SK-N-SH (cell line): ENCODE measurements at regions not wholly inside any gene's neighbourhood (a gene's known extent, or its start where the extent isn't known, plus 50 kb on each side); places are given as distances from the start of the nearest gene placed in this dataset.

Source experiments
- CTCF ChIA-PET: fragments of 300-600, 350-600 bp; formaldehyde crosslinking; extraction: SDS; loops from one replicate; lab custom pipeline; 2021; lab: Yijun Ruan, JAX
- POLR2A ChIA-PET: fragments of 350-600 bp; sonication (Branson Sonifier 250); formaldehyde crosslinking; extraction: SDS; loops from one replicate; lab custom pipeline; 2020; ENCODE audit warnings: antibody characterized with exemption, inconsistent platforms; lab: Yijun Ruan, JAX
- DNase-seq: peaks from one replicate; pipeline ENCODE4 v3.0.0; 2012
- H2AFZ ChIP-seq: fragments of 200-600 bp; sonication (generic); 2 replicates; pipeline ENCODE4 v1.8.1; 2016; ENCODE audit warnings: antibody characterized with exemption, mild to moderate bottlenecking, low read depth
- H3F3A ChIP-seq: fragments of 200-600 bp; sonication (generic); replicated peaks from 2 replicates; pipeline ENCODE3; 2016; ENCODE audit warnings: antibody characterized with exemption, mild to moderate bottlenecking; ENCODE audit not compliant: insufficient read depth
- H3K27ac ChIP-seq, 2 experiments: fragments of 200-500 bp in 1 of 2; fragments of 200-600 bp in 1 of 2; sonication (Bioruptor generic) in 1 of 2; sonication (generic), shearing (Covaris generic) in 1 of 2; 2 replicates each; pipeline versions ENCODE4 v1.5.1 to v1.6.1; 2014 to 2016; ENCODE audit warnings: low read depth in 2 of 2, inconsistent platforms in 1 of 2, low read length in 1 of 2, mild to moderate bottlenecking in 1 of 2, mixed read lengths in 1 of 2
- H3K27me3 ChIP-seq: fragments of 200-600 bp; sonication (generic), shearing (Covaris generic); 2 replicates; pipeline ENCODE4 v1.6.1; 2016; ENCODE audit warnings: mixed run types; ENCODE audit not compliant: insufficient read depth
- H3K36me3 ChIP-seq, 2 experiments: fragments of 200-500 bp in 1 of 2; fragments of 200-600 bp in 1 of 2; sonication (Bioruptor generic) in 1 of 2; sonication (generic) in 1 of 2; replicated peaks in 1 of 2; 2 replicates each; pipeline versions ENCODE3 to v1.5.1; 2014 to 2016; ENCODE audit warnings: low read length in 1 of 2, mild to moderate bottlenecking in 1 of 2; ENCODE audit not compliant: insufficient read depth in 2 of 2, control insufficient read depth in 1 of 2
- H3K4me1 ChIP-seq, 2 experiments: fragments of 200-500 bp in 1 of 2; fragments of 200-600 bp in 1 of 2; sonication (Bioruptor generic) in 1 of 2; sonication (generic), shearing (Covaris generic) in 1 of 2; 2 replicates each; pipeline versions ENCODE4 v1.5.1 to v1.6.1; 2014 to 2016; ENCODE audit warnings: low read depth in 1 of 2, low read length in 1 of 2, mixed run types in 1 of 2; ENCODE audit not compliant: insufficient read depth in 2 of 2, control insufficient read depth in 1 of 2
- H3K4me2 ChIP-seq: fragments of 200-600 bp; sonication (generic), shearing (Covaris generic); 2 replicates; pipeline ENCODE4 v1.6.1; 2017; ENCODE audit warnings: mixed run types
- H3K4me3 ChIP-seq, 2 experiments: fragments of 200-500 bp in 1 of 2; fragments of 200-600 bp in 1 of 2; sonication (Bioruptor generic) in 1 of 2; sonication (generic), shearing (Covaris generic) in 1 of 2; 2 replicates each; pipeline versions ENCODE4 v1.5.1 to v1.8.1; 2014 to 2016; ENCODE audit warnings: low read depth in 2 of 2, inconsistent platforms in 1 of 2, low read length in 1 of 2, mild to moderate bottlenecking in 1 of 2, mixed read lengths in 1 of 2, moderate library complexity in 1 of 2
- H3K79me2 ChIP-seq: fragments of 200-600 bp; sonication (generic); 2 replicates; pipeline ENCODE4 v1.8.1; 2017; ENCODE audit warnings: mild to moderate bottlenecking; ENCODE audit not compliant: insufficient read depth
- H3K9ac ChIP-seq: fragments of 200-600 bp; sonication (generic); 2 replicates; pipeline ENCODE4 v1.6.1; 2017; ENCODE audit warnings: mixed run types
- H3K9me2 ChIP-seq: fragments of 200-600 bp; sonication (generic); 2 replicates; pipeline ENCODE4 v1.6.1; 2017; ENCODE audit warnings: mixed run types
- H3K9me3 ChIP-seq: fragments of 200-600 bp; sonication (generic); 2 replicates; pipeline ENCODE4 v1.6.1; 2017; ENCODE audit warnings: mixed run types, mild to moderate bottlenecking, moderate library complexity
- H4K20me1 ChIP-seq: fragments of 200-600 bp; sonication (generic); 2 replicates; pipeline ENCODE4 v1.6.1; 2017; ENCODE audit warnings: mild to moderate bottlenecking, mixed run types; ENCODE audit not compliant: insufficient read depth
- CHD2 ChIP-seq: fragments of 150-350 bp; IDR thresholded peaks from 2 replicates; pipeline ENCODE4 v1.6.1; 2018; ENCODE audit warnings: low read length; ENCODE audit not compliant: partially characterized antibody
- CTCF ChIP-seq: fragments of 200-600 bp; sonication (generic); IDR thresholded peaks from 2 replicates; pipeline ENCODE4 v1.6.1; 2017; ENCODE audit warnings: antibody characterized with exemption, mild to moderate bottlenecking, moderate library complexity
- EP300 ChIP-seq, 2 experiments: IDR thresholded peaks; 2 replicates each; pipeline versions ENCODE4 v1.4.0 to v1.6.1; 2012; ENCODE audit warnings: borderline replicate concordance in 1 of 2, low read depth in 1 of 2, low read length in 1 of 2
- FOXM1 ChIP-seq: IDR thresholded peaks from 2 replicates; pipeline ENCODE4 v1.4.0; 2012; ENCODE audit warnings: low read depth, mild to moderate bottlenecking
- MXI1 ChIP-seq: IDR thresholded peaks from 2 replicates; pipeline ENCODE4 v1.6.1; 2012; ENCODE audit warnings: mild to moderate bottlenecking, low read depth, low read length, improper control_type of control experiment
- NFIC ChIP-seq: IDR thresholded peaks from 2 replicates; pipeline ENCODE4 v1.4.0; 2012; ENCODE audit warnings: borderline replicate concordance
- NRF1 ChIP-seq: IDR thresholded peaks from 2 replicates; pipeline ENCODE4 v1.6.1; 2012; ENCODE audit warnings: low read depth, mild to moderate bottlenecking, low read length
- POLR2AphosphoS5 ChIP-seq: IDR thresholded peaks from 2 replicates; pipeline ENCODE4 v1.6.1; 2012; ENCODE audit warnings: low read depth, low read length
- RFX5 ChIP-seq: IDR thresholded peaks from 2 replicates; pipeline ENCODE4 v1.6.1; 2012; ENCODE audit warnings: mild to moderate bottlenecking, improper control_type of control experiment, low read length
- TEAD4 ChIP-seq: IDR thresholded peaks from 2 replicates; pipeline ENCODE4 v1.4.0; 2012; ENCODE audit warnings: mild to moderate bottlenecking, borderline replicate concordance; ENCODE audit not compliant: insufficient read depth
- USF2 ChIP-seq: fragments of 150-350 bp; IDR thresholded peaks from 2 replicates; pipeline ENCODE4 v1.6.1; 2017; ENCODE audit warnings: antibody characterized with exemption, low read length, low read depth, borderline replicate concordance
- YY1 ChIP-seq: IDR thresholded peaks from 2 replicates; pipeline ENCODE4 v1.4.0; 2012; ENCODE audit warnings: low read depth, mild to moderate bottlenecking
- ZBTB33 ChIP-seq: IDR thresholded peaks from 2 replicates; pipeline ENCODE4 v1.4.0; 2012; ENCODE audit warnings: low read depth, borderline replicate concordance
- WGBS: methylation state at CpG from one replicate; pipeline ENCODE4 v1.1.6; 2017; ENCODE audit warnings: low lambda C conversion rate; 5-methylcytosine and 5-hydroxymethylcytosine counted together
- TF ChIP-seq, protein P1 (sequence below): IDR thresholded peaks from 2 replicates; pipeline ENCODE4; 2012
- TF ChIP-seq, protein P2 (sequence below): fragments of 150-350 bp; IDR thresholded peaks from 2 replicates; pipeline ENCODE4 v1.6.1; 2016; ENCODE audit warnings: mild to moderate bottlenecking, low read depth, low read length

DNA sequence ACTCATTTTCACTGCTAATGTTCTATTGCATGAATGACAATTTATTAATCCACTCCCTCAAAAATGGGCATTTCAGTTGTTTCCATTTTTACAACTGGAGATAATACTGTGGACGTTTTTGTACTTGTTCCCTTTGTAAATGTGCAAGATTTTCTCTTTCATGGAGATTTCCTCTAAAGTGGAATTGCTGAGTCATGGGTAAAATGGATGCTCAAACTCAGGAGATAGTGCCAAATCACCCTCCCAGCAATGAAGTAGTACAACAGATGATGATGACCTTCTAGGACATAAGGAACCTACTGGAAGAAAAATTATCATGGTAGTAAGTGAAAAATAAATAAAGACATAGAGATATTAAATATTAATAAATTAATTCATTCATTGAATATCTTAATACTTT lies 460.8 kb upstream of the CHST9 start:
- H4K20me1 ChIP-seq, result no peaks in the 10 kb centered on the region
- 21% methylated on average over 1 of the region's 1 CpG for WGBS
- H3K9me3 ChIP-seq, result no peaks in the 10 kb centered on the region
- TF ChIP-seq USF2 (no peak), NRF1 (no peak), CHD2 (no peak), RFX5 (no peak), MXI1 (no peak), TEAD4 (no peak), POLR2AphosphoS5 (no peak), YY1 (no peak), NFIC (no peak), CTCF (no peak), ZBTB33 (no peak), FOXM1 (no peak), EP300 (IDR thresholded peaks at IDR 0.05; ENCODE audit: borderline replicate concordance in 1 of 2, low read depth in 1 of 2, low read length in 1 of 2) (no peak)
- TF ChIP-seq, protein P1, sequence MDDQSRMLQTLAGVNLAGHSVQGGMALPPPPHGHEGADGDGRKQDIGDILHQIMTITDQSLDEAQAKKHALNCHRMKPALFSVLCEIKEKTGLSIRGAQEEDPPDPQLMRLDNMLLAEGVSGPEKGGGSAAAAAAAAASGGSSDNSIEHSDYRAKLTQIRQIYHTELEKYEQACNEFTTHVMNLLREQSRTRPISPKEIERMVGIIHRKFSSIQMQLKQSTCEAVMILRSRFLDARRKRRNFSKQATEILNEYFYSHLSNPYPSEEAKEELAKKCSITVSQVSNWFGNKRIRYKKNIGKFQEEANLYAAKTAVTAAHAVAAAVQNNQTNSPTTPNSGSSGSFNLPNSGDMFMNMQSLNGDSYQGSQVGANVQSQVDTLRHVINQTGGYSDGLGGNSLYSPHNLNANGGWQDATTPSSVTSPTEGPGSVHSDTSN, result no peak
- TF ChIP-seq, protein P2, sequence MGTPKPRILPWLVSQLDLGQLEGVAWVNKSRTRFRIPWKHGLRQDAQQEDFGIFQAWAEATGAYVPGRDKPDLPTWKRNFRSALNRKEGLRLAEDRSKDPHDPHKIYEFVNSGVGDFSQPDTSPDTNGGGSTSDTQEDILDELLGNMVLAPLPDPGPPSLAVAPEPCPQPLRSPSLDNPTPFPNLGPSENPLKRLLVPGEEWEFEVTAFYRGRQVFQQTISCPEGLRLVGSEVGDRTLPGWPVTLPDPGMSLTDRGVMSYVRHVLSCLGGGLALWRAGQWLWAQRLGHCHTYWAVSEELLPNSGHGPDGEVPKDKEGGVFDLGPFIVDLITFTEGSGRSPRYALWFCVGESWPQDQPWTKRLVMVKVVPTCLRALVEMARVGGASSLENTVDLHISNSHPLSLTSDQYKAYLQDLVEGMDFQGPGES, result no peak
- ChIA-PET POLR2A (no interaction called here), CTCF (no interaction called here)
- no peaks in the 10 kb centered on the region for H3F3A ChIP-seq
- H2AFZ ChIP-seq, result no peak overlapping the region
- no peaks in the 10 kb centered on the region for H3K27me3 ChIP-seq
- no peak overlapping the region for H3K4me3 ChIP-seq
- H3K36me3 ChIP-seq, result no peaks in the 10 kb centered on the region
- no peak overlapping the region for H3K27ac ChIP-seq
- H3K4me2 ChIP-seq, result no peak overlapping the region
- H3K4me1 ChIP-seq, result no peaks in the 10 kb centered on the region
- DNase-seq, result no peak
- H3K79me2 ChIP-seq, result no peaks in the 10 kb centered on the region
- H3K9ac ChIP-seq, result no peak overlapping the region
- H3K9me2 ChIP-seq, result no peaks in the 10 kb centered on the region
